A673 (cell line): ENCODE measurements at regions not wholly inside any gene's neighbourhood (a gene's known extent, or its start where the extent isn't known, plus 50 kb on each side); places are given as distances from the start of the nearest gene placed in this dataset.

Experiments
- BruUV-seq: library from RNA; stranded (reverse); fragments of 400-500 nt; replicated peaks from 2 replicates; lab custom pipeline; 2021; lab: Mats Ljungman, UMichigan
- CTCF ChIA-PET: fragments of 300-600 bp; sonication (Branson Sonifier 250); formaldehyde crosslinking; loops from one replicate; lab custom pipeline; 2022; ENCODE audit warnings: antibody characterized with exemption; lab: Charles Lee
- POLR2A ChIA-PET: fragments of 300-600 bp; sonication (Branson Sonifier 250); formaldehyde crosslinking; loops from one replicate; lab custom pipeline; 2022; ENCODE audit warnings: antibody characterized with exemption; ENCODE audit not compliant: low non-redundant PET; lab: Charles Lee
- DNase-seq: peaks from one replicate; pipeline ENCODE4 v3.0.0-alpha.2; 2015; ENCODE audit warnings: low spot score
- H3K27ac ChIP-seq: fragments of 200-600 bp; sonication (generic); 2 replicates; pipeline ENCODE4 v1.5.1; 2016; ENCODE audit warnings: mixed run types, low read depth, mild to moderate bottlenecking, mixed read lengths, antibody characterized with exemption, low read length; ENCODE audit not compliant: poor library complexity, severe bottlenecking
- H3K27me3 ChIP-seq: fragments of 200-600 bp; sonication (generic); replicated peaks from 2 replicates; pipeline ENCODE4 v1.6.1; 2017; ENCODE audit warnings: mixed run types, low read depth, mild to moderate bottlenecking, mixed read lengths, antibody characterized with exemption, low read length; ENCODE audit not compliant: insufficient read depth, poor library complexity
- H3K36me3 ChIP-seq: fragments of 200-600 bp; sonication (generic); 2 replicates; pipeline ENCODE4 v1.6.1; 2016; ENCODE audit warnings: mixed run types, mild to moderate bottlenecking, mixed read lengths, antibody characterized with exemption, low read length; ENCODE audit not compliant: insufficient read depth, poor library complexity, severe bottlenecking
- H3K4me1 ChIP-seq: fragments of 200-600 bp; sonication (generic); 2 replicates; pipeline ENCODE4 v1.6.1; 2017; ENCODE audit warnings: mixed run types, mild to moderate bottlenecking, mixed read lengths, antibody characterized with exemption, low read length; ENCODE audit not compliant: insufficient read depth, poor library complexity, severe bottlenecking
- H3K4me3 ChIP-seq: fragments of 200-600 bp; sonication (generic); 2 replicates; pipeline ENCODE4 v1.5.1; 2016; ENCODE audit warnings: low read depth, mixed run types, mild to moderate bottlenecking, mixed read lengths, low read length; ENCODE audit not compliant: poor library complexity, severe bottlenecking
- H3K9me3 ChIP-seq: fragments of 200-600 bp; sonication (generic); 2 replicates; pipeline ENCODE4 v1.6.1; 2016; ENCODE audit warnings: mixed run types, low read depth, mild to moderate bottlenecking, mixed read lengths, antibody characterized with exemption, low read length; ENCODE audit not compliant: poor library complexity, severe bottlenecking
- CTCF ChIP-seq: fragments of 300-800, 200-600 bp; sonication (generic); conservative IDR thresholded peaks from 2 replicates; pipeline ENCODE4 v1.5.1; 2017; ENCODE audit warnings: low read depth, mild to moderate bottlenecking, antibody characterized with exemption, low read length, moderate library complexity, mixed read lengths
- EZH2 ChIP-seq: fragments of 200-600 bp; sonication (generic); IDR thresholded peaks from 2 replicates; pipeline ENCODE4 v1.6.1; 2017; ENCODE audit warnings: borderline replicate concordance, low read depth, mild to moderate bottlenecking, mixed read lengths, antibody characterized with exemption, low read length; ENCODE audit not compliant: poor library complexity, severe bottlenecking
- intact Hi-C: fragments of 100-400 bp; cut with micrococcal nuclease; formaldehyde crosslinking; loops from one replicate; pipeline ENCODE4 v1.10.0; 2022; ENCODE audit not compliant: unreplicated experiment

- ChIA-PET POLR2A (no interaction called here), CTCF (no interaction called here)
- Histone ChIP-seq H3K36me3 (no peaks in the 10 kb centered on the region), H3K27ac (no peak overlapping the region), H3K27me3 (no peaks in the 10 kb centered on the region), H3K4me1 (no peaks in the 10 kb centered on the region), H3K4me3 (no peak overlapping the region), H3K9me3 (no peaks in the 10 kb centered on the region)
- DNase-seq, result no peak
- intact Hi-C loops, result no loop called here
- no TSS peak for BruUV-seq
- no peak for TF ChIP-seq EZH2
- TF ChIP-seq CTCF, result no peak
These were observed 143.9 kb upstream of the FSHR start for GRCh38 chr2:49298230-49298629.

GRCh38 chr2:49296107-49296867, 142.0 kb upstream of the FSHR start:
- DNase-seq, result no peak
- ChIA-PET CTCF (no interaction called here), POLR2A (no interaction called here)
- BruUV-seq, result no TSS peak
- Histone ChIP-seq H3K4me1 (no peaks in the 10 kb centered on the region), H3K27me3 (no peaks in the 10 kb centered on the region), H3K36me3 (no peaks in the 10 kb centered on the region), H3K9me3 (no peaks in the 10 kb centered on the region), H3K4me3 (no peak overlapping the region), H3K27ac (no peak overlapping the region)
- intact Hi-C loops, result no loop called here
- TF ChIP-seq EZH2 (no peak), CTCF (no peak)

- Histone ChIP-seq H3K27me3 (no peaks in the 10 kb centered on the region), H3K27ac (no peak overlapping the region), H3K9me3 (no peaks in the 10 kb centered on the region), H3K4me1 (no peaks in the 10 kb centered on the region), H3K4me3 (no peak overlapping the region), H3K36me3 (no peaks in the 10 kb centered on the region)
- intact Hi-C loops, result no loop called here
- ChIA-PET POLR2A (no interaction called here), CTCF (no interaction called here)
- no peak for TF ChIP-seq CTCF
- TF ChIP-seq EZH2, result no peak
- BruUV-seq, result no TSS peak
- no peak for DNase-seq
These were observed 139.9 kb upstream of the FSHR start for GRCh38 chr2:49294225-49294624.
